HL-60 (cell line): ENCODE measurements at regions not wholly inside any gene's neighbourhood (a gene's known extent, or its start where the extent isn't known, plus 50 kb on each side); places are given as distances from the start of the nearest gene placed in this dataset.

Experiments used
- GABPA ChIP-seq: IDR thresholded peaks from 2 replicates; pipeline ENCODE4 v1.6.1; 2012; ENCODE audit warnings: low read depth
- POLR2AphosphoS5 ChIP-seq: IDR thresholded peaks from 2 replicates; pipeline ENCODE4 v1.6.1; 2012; ENCODE audit warnings: low read depth
- REST ChIP-seq: IDR thresholded peaks from 2 replicates; pipeline ENCODE4 v1.6.1; 2012; ENCODE audit warnings: low read depth; ENCODE audit not compliant: insufficient replicate concordance
- TF ChIP-seq, protein P1 (sequence below): IDR thresholded peaks from one replicate; pipeline ENCODE4 v1.5.1; 2011; ENCODE audit warnings: low read length, control low read depth, inconsistent platforms; ENCODE audit not compliant: insufficient read depth

DNA sequence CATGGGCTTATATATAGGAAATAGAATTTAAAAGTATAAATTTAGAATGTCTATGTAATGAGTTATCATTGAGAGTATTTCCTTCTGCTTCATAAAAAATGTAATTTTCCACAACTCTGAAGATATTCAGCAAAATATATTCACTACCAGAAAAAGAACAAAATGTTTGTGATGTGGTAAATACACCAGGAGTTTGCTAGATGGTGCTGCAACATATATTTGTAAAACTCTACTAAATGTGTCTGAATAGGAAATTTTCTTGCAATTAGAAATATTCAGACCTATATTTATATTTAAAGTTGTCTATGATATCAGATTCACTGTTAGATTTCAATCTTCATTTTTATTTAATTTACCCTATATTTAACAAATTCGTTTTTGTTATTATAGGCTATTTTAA lies 201.1 kb downstream of the PPP1R3A start:
- TF ChIP-seq, protein P1, sequence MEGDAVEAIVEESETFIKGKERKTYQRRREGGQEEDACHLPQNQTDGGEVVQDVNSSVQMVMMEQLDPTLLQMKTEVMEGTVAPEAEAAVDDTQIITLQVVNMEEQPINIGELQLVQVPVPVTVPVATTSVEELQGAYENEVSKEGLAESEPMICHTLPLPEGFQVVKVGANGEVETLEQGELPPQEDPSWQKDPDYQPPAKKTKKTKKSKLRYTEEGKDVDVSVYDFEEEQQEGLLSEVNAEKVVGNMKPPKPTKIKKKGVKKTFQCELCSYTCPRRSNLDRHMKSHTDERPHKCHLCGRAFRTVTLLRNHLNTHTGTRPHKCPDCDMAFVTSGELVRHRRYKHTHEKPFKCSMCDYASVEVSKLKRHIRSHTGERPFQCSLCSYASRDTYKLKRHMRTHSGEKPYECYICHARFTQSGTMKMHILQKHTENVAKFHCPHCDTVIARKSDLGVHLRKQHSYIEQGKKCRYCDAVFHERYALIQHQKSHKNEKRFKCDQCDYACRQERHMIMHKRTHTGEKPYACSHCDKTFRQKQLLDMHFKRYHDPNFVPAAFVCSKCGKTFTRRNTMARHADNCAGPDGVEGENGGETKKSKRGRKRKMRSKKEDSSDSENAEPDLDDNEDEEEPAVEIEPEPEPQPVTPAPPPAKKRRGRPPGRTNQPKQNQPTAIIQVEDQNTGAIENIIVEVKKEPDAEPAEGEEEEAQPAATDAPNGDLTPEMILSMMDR = no peak
- TF ChIP-seq POLR2AphosphoS5 (no peak), GABPA (no peak), REST (no peak)
